Neural crest cell (in vitro differentiated cells): ENCODE measurements at regions not wholly inside any gene's neighbourhood (a gene's known extent, or its start where the extent isn't known, plus 50 kb on each side); places are given as distances from the start of the nearest gene placed in this dataset.

Source experiments
- DNase-seq: peaks from one replicate; pipeline ENCODE4 v3.0.0; 2021; ENCODE audit warnings: low read depth, mixed read lengths, low spot score
- H3K27ac Mint-ChIP-seq: one replicate; pipeline ENCODE4 v1.8.0; 2021; ENCODE audit warnings: mild to moderate bottlenecking, mixed read lengths; ENCODE audit not compliant: unreplicated experiment
- H3K27me3 Mint-ChIP-seq: 2 replicates; pipeline ENCODE4 v1.8.0; 2021; ENCODE audit warnings: low read depth, mild to moderate bottlenecking, mixed read lengths
- H3K36me3 Mint-ChIP-seq: 2 replicates; pipeline ENCODE4 v1.8.0; 2021; ENCODE audit warnings: low read depth, mild to moderate bottlenecking, mixed read lengths
- H3K4me1 Mint-ChIP-seq: 2 replicates; pipeline ENCODE4 v1.8.0; 2021; ENCODE audit warnings: mixed read lengths
- H3K4me3 Mint-ChIP-seq: one replicate; pipeline ENCODE4 v1.8.0; 2021; ENCODE audit warnings: mild to moderate bottlenecking, mixed read lengths
- H3K9me3 Mint-ChIP-seq: 2 replicates; pipeline ENCODE4 v1.8.0; 2021; ENCODE audit warnings: mixed read lengths
- CTCF ChIP-seq: fragments of 200-600 bp; sonication (generic); conservative IDR thresholded peaks from 2 replicates; pipeline ENCODE4 v1.5.0; 2021; ENCODE audit warnings: antibody characterized with exemption, mild to moderate bottlenecking

- TF ChIP-seq CTCF = no peak
- H3K9me3 Mint-ChIP-seq = no peaks in the 10 kb centered on the region
- H3K27ac Mint-ChIP-seq = no peak overlapping the region
- H3K4me1 Mint-ChIP-seq = peaks cover 28% of the 10 kb centered on the region
- H3K27me3 Mint-ChIP-seq = no peaks in the 10 kb centered on the region
- DNase-seq = no peak
- no peaks in the 10 kb centered on the region for H3K36me3 Mint-ChIP-seq
- H3K4me3 Mint-ChIP-seq = no peak overlapping the region
These were observed 145.2 kb upstream of the KLF14 start for GRCh38 chr7:130879191-130879590.

GRCh38 chr7:130880668-130881067 is 146.7 kb upstream of the KLF14 start:
- DNase-seq = no peak

GRCh38 chr7:130881091-130881798 is 147.2 kb upstream of the KLF14 start:
- DNase-seq = no peak
- H3K27ac Mint-ChIP-seq = peak overlapping the region; percentile 7
- H3K4me1 Mint-ChIP-seq = peaks cover 31% of the 10 kb centered on the region
- TF ChIP-seq CTCF = no peak
- H3K9me3 Mint-ChIP-seq = no peaks in the 10 kb centered on the region
- no peak overlapping the region for H3K4me3 Mint-ChIP-seq
- H3K36me3 Mint-ChIP-seq = no peaks in the 10 kb centered on the region
- H3K27me3 Mint-ChIP-seq = no peaks in the 10 kb centered on the region

More at GRCh38 chr7:130880668-130881067, 146.7 kb upstream of the KLF14 start:
- no peaks in the 10 kb centered on the region for H3K36me3 Mint-ChIP-seq
- H3K4me3 Mint-ChIP-seq = no peak overlapping the region
- H3K4me1 Mint-ChIP-seq = peaks cover 31% of the 10 kb centered on the region
- no peak overlapping the region for H3K27ac Mint-ChIP-seq
- no peak for TF ChIP-seq CTCF
- no peaks in the 10 kb centered on the region for H3K27me3 Mint-ChIP-seq
- no peaks in the 10 kb centered on the region for H3K9me3 Mint-ChIP-seq

GRCh38 chr7:130881799-130882141 is 147.8 kb upstream of the KLF14 start:
- no peaks in the 10 kb centered on the region for H3K27me3 Mint-ChIP-seq
- no peaks in the 10 kb centered on the region for H3K36me3 Mint-ChIP-seq
- H3K4me1 Mint-ChIP-seq = peaks cover 27% of the 10 kb centered on the region
- no peak overlapping the region for H3K27ac Mint-ChIP-seq
- no peak overlapping the region for H3K4me3 Mint-ChIP-seq
- no peak for DNase-seq
- no peaks in the 10 kb centered on the region for H3K9me3 Mint-ChIP-seq
- no peak for TF ChIP-seq CTCF

GRCh38 chr7:130882396-130882795 is 148.4 kb upstream of the KLF14 start:
- Mint-ChIP-seq H3K27ac (no peak overlapping the region), H3K27me3 (no peaks in the 10 kb centered on the region), H3K4me3 (no peak overlapping the region), H3K9me3 (no peaks in the 10 kb centered on the region), H3K4me1 (peaks cover 23% of the 10 kb centered on the region), H3K36me3 (no peaks in the 10 kb centered on the region)
- DNase-seq = no peak
- TF ChIP-seq CTCF = no peak
